GM23338 (cell line): ENCODE measurements at regions not wholly inside any gene's neighbourhood (a gene's known extent, or its start where the extent isn't known, plus 50 kb on each side); places are given as distances from the start of the nearest gene placed in this dataset.

Experiments used
- ATAC-seq: fragments of 200-7000 bp; cut with Tn5 transposase; 3 replicates; pipeline ENCODE4 v1.9.1; 2020
- DNase-seq: peaks from one replicate; pipeline ENCODE4 v3.0.0-alpha.2; 2015; ENCODE audit warnings: low spot score
- H2AFZ ChIP-seq: fragments of 200-600 bp; sonication (generic); 2 replicates; pipeline ENCODE4 v1.8.0; 2016; ENCODE audit warnings: antibody characterized with exemption, mild to moderate bottlenecking, moderate library complexity
- H3F3A ChIP-seq: fragments of 200-600 bp; sonication (generic); replicated peaks from 2 replicates; pipeline ENCODE4 v1.8.0; 2017; ENCODE audit warnings: antibody characterized with exemption, mixed run types, low read depth
- H3K27ac ChIP-seq: fragments of 200-600 bp; sonication (generic); 2 replicates; pipeline ENCODE4 v1.6.1; 2016; ENCODE audit warnings: low read depth
- H3K27me3 ChIP-seq: fragments of 200-600 bp; sonication (generic); 2 replicates; pipeline ENCODE4 v1.8.0; 2016; ENCODE audit warnings: mild to moderate bottlenecking, mixed run types, moderate library complexity; ENCODE audit not compliant: insufficient read depth
- H3K36me3 ChIP-seq: fragments of 200-600 bp; sonication (generic); 2 replicates; pipeline ENCODE4 v1.8.0; 2016; ENCODE audit warnings: mild to moderate bottlenecking; ENCODE audit not compliant: insufficient read depth
- H3K4me1 ChIP-seq: fragments of 200-600 bp; sonication (generic); 2 replicates; pipeline ENCODE4 v1.8.0; 2016; ENCODE audit warnings: mild to moderate bottlenecking, moderate library complexity; ENCODE audit not compliant: insufficient read depth
- H3K4me2 ChIP-seq: fragments of 200-600 bp; sonication (generic); 2 replicates; pipeline ENCODE4 v1.7.1; 2017; ENCODE audit warnings: mixed run types
- H3K4me3 ChIP-seq: fragments of 200-600 bp; sonication (generic); 2 replicates; pipeline ENCODE4 v1.6.1; 2016; ENCODE audit warnings: mixed run types
- H3K79me2 ChIP-seq: fragments of 200-600 bp; sonication (generic); replicated peaks from 2 replicates; pipeline ENCODE4 v1.8.0; 2017; ENCODE audit warnings: mild to moderate bottlenecking; ENCODE audit not compliant: insufficient read depth
- H3K9me2 ChIP-seq: fragments of 200-600 bp; sonication (generic); 2 replicates; pipeline ENCODE4 v1.8.0; 2017; ENCODE audit not compliant: insufficient read depth
- H4K20me1 ChIP-seq: fragments of 200-600 bp; sonication (generic); replicated peaks from 2 replicates; pipeline ENCODE4 v1.8.0; 2017; ENCODE audit warnings: mild to moderate bottlenecking; ENCODE audit not compliant: insufficient read depth
- H3K27ac Mint-ChIP-seq: 2 replicates; pipeline ENCODE4 v1.8.0; 2020; ENCODE audit warnings: inconsistent platforms, mild to moderate bottlenecking, moderate library complexity, mixed read lengths
- H3K27me3 Mint-ChIP-seq: 3 replicates; pipeline ENCODE4 v1.8.0; 2022; ENCODE audit warnings: low read depth, mild to moderate bottlenecking, moderate library complexity, mixed read lengths, inconsistent platforms; ENCODE audit not compliant: insufficient read depth, poor library complexity
- H3K36me3 Mint-ChIP-seq: 3 replicates; pipeline ENCODE4 v1.8.0; 2021; ENCODE audit warnings: low read depth, mild to moderate bottlenecking, inconsistent platforms, moderate library complexity, mixed read lengths
- H3K4me1 Mint-ChIP-seq: 3 replicates; pipeline ENCODE4 v1.8.0; 2020; ENCODE audit warnings: mild to moderate bottlenecking, inconsistent platforms, mixed read lengths
- H3K4me3 Mint-ChIP-seq: 3 replicates; pipeline ENCODE4 v1.8.0; 2021; ENCODE audit warnings: moderate library complexity, mild to moderate bottlenecking, inconsistent platforms, mixed read lengths
- H3K9me3 Mint-ChIP-seq: 3 replicates; pipeline ENCODE4 v1.8.0; 2020; ENCODE audit warnings: moderate library complexity, mild to moderate bottlenecking, inconsistent platforms, mixed read lengths
- CREB1 ChIP-seq: fragments of 250-450 bp; sonication (Bioruptor Pico); IDR thresholded peaks from 2 replicates; pipeline ENCODE4 v1.5.0; 2020; ENCODE audit warnings: low read depth, mild to moderate bottlenecking, moderate library complexity
- CTCF ChIP-seq, 2 experiments: fragments of 200-600 bp in 1 of 2; sonication (generic) in 1 of 2; conservative IDR thresholded peaks; 2 replicates each; pipeline versions ENCODE4 v1.5.1 to v1.6.1; 2016 to 2017; ENCODE audit warnings: antibody characterized with exemption in 2 of 2, low read depth in 2 of 2, mild to moderate bottlenecking in 2 of 2, moderate library complexity in 1 of 2
- EZH2 ChIP-seq: fragments of 200-600 bp; sonication (generic); IDR thresholded peaks from one replicate; pipeline ENCODE4 v1.8.0; 2017; ENCODE audit warnings: antibody characterized with exemption, mild to moderate bottlenecking, low read depth; ENCODE audit not compliant: unreplicated experiment
- EZH2phosphoT487 ChIP-seq: fragments of 200-600 bp; sonication (generic); IDR thresholded peaks from one replicate; pipeline ENCODE4 v1.8.1; 2018; ENCODE audit warnings: antibody characterized with exemption; ENCODE audit not compliant: unreplicated experiment
- JUNB ChIP-seq: IDR thresholded peaks from one replicate; pipeline ENCODE4 v1.6.1; 2016; ENCODE audit warnings: antibody characterized with exemption; ENCODE audit not compliant: unreplicated experiment
- NANOG ChIP-seq: IDR thresholded peaks from 2 replicates; pipeline ENCODE4 v1.6.1; 2016; ENCODE audit warnings: antibody characterized with exemption, borderline replicate concordance
- POLR2AphosphoS5 ChIP-seq: IDR thresholded peaks from 2 replicates; pipeline ENCODE4 v1.6.1; 2016; ENCODE audit warnings: antibody characterized with exemption, low read depth
- STAT1 ChIP-seq: IDR thresholded peaks from one replicate; pipeline ENCODE4 v1.6.1; 2016; ENCODE audit warnings: antibody characterized with exemption; ENCODE audit not compliant: unreplicated experiment
- ZNF114 ChIP-seq: fragments of 250-450 bp; sonication (Bioruptor Pico); IDR thresholded peaks from 2 replicates; pipeline ENCODE4 v1.5.0; 2020; ENCODE audit warnings: mild to moderate bottlenecking, moderate library complexity
- ZNF331 ChIP-seq: fragments of 250-450 bp; sonication (Bioruptor Pico); IDR thresholded peaks from 2 replicates; pipeline ENCODE4 v1.5.0; 2020; ENCODE audit warnings: low read depth, mild to moderate bottlenecking, moderate library complexity
- ZNF462 ChIP-seq: fragments of 250-450 bp; sonication (Bioruptor Pico); IDR thresholded peaks from 2 replicates; pipeline ENCODE4 v1.5.0; 2020; ENCODE audit warnings: mild to moderate bottlenecking, moderate library complexity
- TF ChIP-seq, protein P1 (sequence below): IDR thresholded peaks from 2 replicates; pipeline ENCODE4 v1.6.1; 2016; ENCODE audit warnings: antibody characterized with exemption
- TF ChIP-seq, protein P2 (sequence below): IDR thresholded peaks from one replicate; pipeline ENCODE4 v1.6.1; 2018; ENCODE audit warnings: antibody characterized with exemption; ENCODE audit not compliant: unreplicated experiment

- Mint-ChIP-seq H3K4me3 (no peak overlapping the region), H3K27me3 (peaks cover 2% of the 10 kb centered on the region), H3K4me1 (no peaks in the 10 kb centered on the region), H3K36me3 (no peaks in the 10 kb centered on the region), H3K9me3 (no peaks in the 10 kb centered on the region; the same call in 2 of the 3 replicates), H3K27ac (no peak overlapping the region)
- Histone ChIP-seq H3K4me1 (no peaks in the 10 kb centered on the region), H3K4me2 (no peak overlapping the region), H3K36me3 (no peaks in the 10 kb centered on the region), H2AFZ (no peak overlapping the region), H3K4me3 (no peak overlapping the region), H4K20me1 (no peaks in the 10 kb centered on the region), H3K27ac (no peak overlapping the region), H3K9me2 (0 out of 2 replicates have a peak, but pooled peaks cover 8% of the 10 kb centered on the region), H3K27me3 (no peaks in the 10 kb centered on the region), H3F3A (no peaks in the 10 kb centered on the region), H3K79me2 (no peaks in the 10 kb centered on the region)
- ATAC-seq (no peak), DNase-seq (no peak)
- TF ChIP-seq, protein P1, sequence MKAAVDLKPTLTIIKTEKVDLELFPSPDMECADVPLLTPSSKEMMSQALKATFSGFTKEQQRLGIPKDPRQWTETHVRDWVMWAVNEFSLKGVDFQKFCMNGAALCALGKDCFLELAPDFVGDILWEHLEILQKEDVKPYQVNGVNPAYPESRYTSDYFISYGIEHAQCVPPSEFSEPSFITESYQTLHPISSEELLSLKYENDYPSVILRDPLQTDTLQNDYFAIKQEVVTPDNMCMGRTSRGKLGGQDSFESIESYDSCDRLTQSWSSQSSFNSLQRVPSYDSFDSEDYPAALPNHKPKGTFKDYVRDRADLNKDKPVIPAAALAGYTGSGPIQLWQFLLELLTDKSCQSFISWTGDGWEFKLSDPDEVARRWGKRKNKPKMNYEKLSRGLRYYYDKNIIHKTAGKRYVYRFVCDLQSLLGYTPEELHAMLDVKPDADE = no peak
- TF ChIP-seq CTCF (conservative IDR thresholded peaks at IDR 0.05; ENCODE audit: low read depth in 2 of 2) (no peak), CREB1 (no peak), ZNF462 (CRISPR knock-in tag) (no peak), NANOG (no peak), JUNB (no peak), ZNF331 (no peak), POLR2AphosphoS5 (no peak), EZH2 (no peak), ZNF114 (CRISPR knock-in tag) (no peak), EZH2phosphoT487 (no peak), STAT1 (no peak)
- TF ChIP-seq, protein P2, sequence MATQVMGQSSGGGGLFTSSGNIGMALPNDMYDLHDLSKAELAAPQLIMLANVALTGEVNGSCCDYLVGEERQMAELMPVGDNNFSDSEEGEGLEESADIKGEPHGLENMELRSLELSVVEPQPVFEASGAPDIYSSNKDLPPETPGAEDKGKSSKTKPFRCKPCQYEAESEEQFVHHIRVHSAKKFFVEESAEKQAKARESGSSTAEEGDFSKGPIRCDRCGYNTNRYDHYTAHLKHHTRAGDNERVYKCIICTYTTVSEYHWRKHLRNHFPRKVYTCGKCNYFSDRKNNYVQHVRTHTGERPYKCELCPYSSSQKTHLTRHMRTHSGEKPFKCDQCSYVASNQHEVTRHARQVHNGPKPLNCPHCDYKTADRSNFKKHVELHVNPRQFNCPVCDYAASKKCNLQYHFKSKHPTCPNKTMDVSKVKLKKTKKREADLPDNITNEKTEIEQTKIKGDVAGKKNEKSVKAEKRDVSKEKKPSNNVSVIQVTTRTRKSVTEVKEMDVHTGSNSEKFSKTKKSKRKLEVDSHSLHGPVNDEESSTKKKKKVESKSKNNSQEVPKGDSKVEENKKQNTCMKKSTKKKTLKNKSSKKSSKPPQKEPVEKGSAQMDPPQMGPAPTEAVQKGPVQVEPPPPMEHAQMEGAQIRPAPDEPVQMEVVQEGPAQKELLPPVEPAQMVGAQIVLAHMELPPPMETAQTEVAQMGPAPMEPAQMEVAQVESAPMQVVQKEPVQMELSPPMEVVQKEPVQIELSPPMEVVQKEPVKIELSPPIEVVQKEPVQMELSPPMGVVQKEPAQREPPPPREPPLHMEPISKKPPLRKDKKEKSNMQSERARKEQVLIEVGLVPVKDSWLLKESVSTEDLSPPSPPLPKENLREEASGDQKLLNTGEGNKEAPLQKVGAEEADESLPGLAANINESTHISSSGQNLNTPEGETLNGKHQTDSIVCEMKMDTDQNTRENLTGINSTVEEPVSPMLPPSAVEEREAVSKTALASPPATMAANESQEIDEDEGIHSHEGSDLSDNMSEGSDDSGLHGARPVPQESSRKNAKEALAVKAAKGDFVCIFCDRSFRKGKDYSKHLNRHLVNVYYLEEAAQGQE = no peak
These were observed 307.5 kb upstream of the SPRED2 start for GRCh38 chr2:65739927-65740326.
